ENCODE measurements at regions not wholly inside any gene's neighbourhood (a gene's known extent, or its start where the extent isn't known, plus 50 kb on each side); places are given as distances from the start of the nearest gene placed in this dataset.

- Histone ChIP-seq H3K36me3 (ENCODE audit: low read depth) (no peaks in the 10 kb centered on the region), H3K27me3 (ENCODE audit: insufficient read depth, poor library complexity, severe bottlenecking) (no peaks in the 10 kb centered on the region), H3K4me3 (ENCODE audit: severe bottlenecking) (no peak overlapping the region), H3K9me3 (ENCODE audit: severe bottlenecking) (no peaks in the 10 kb centered on the region), H3K27ac (ENCODE audit: poor library complexity, severe bottlenecking) (no peak overlapping the region), H3K4me1 (ENCODE audit: insufficient read depth, poor library complexity, severe bottlenecking) (no peaks in the 10 kb centered on the region)
- ATAC-seq (ENCODE audit: low read depth) (no peak), DNase-seq (ENCODE audit: low spot score) (no peak)
- TF ChIP-seq CTCF (IDR thresholded peaks at IDR 0.05; ENCODE audit: poor library complexity, severe bottlenecking), result no peak
Observed at GRCh38 chrY:16715278-16715677, 1164.7 kb downstream of the CDY2B start.

- H3K4me1 ChIP-seq (ENCODE audit: insufficient read depth, poor library complexity, severe bottlenecking), result peaks cover 9% of the 10 kb centered on the region
- no peak overlapping the region for H3K27ac ChIP-seq (ENCODE audit: poor library complexity, severe bottlenecking)
- DNase-seq (ENCODE audit: low spot score) (no peak), ATAC-seq (ENCODE audit: low read depth) (no peak)
- no peak for TF ChIP-seq CTCF (IDR thresholded peaks at IDR 0.05; ENCODE audit: poor library complexity, severe bottlenecking)
- H3K36me3 ChIP-seq (ENCODE audit: low read depth), result no peaks in the 10 kb centered on the region
- no peaks in the 10 kb centered on the region for H3K27me3 ChIP-seq (ENCODE audit: insufficient read depth, poor library complexity, severe bottlenecking)
- H3K4me3 ChIP-seq (ENCODE audit: severe bottlenecking), result no peak overlapping the region
- H3K9me3 ChIP-seq (ENCODE audit: severe bottlenecking), result no peaks in the 10 kb centered on the region
Observed at GRCh38 chrY:16673102-16673787, 1206.8 kb downstream of the CDY2B start.

GRCh38 chrY:16668402-16668801 is 1211.6 kb downstream of the CDY2B start:
- Histone ChIP-seq H3K9me3 (ENCODE audit: severe bottlenecking) (no peaks in the 10 kb centered on the region), H3K4me3 (ENCODE audit: severe bottlenecking) (no peak overlapping the region), H3K27ac (ENCODE audit: poor library complexity, severe bottlenecking) (peak overlapping the region; percentile 66), H3K27me3 (ENCODE audit: insufficient read depth, poor library complexity, severe bottlenecking) (no peaks in the 10 kb centered on the region), H3K36me3 (ENCODE audit: low read depth) (no peaks in the 10 kb centered on the region), H3K4me1 (ENCODE audit: insufficient read depth, poor library complexity, severe bottlenecking) (peaks cover 13% of the 10 kb centered on the region)
- ATAC-seq (ENCODE audit: low read depth) (peak; percentile 100), DNase-seq (ENCODE audit: low spot score) (peak; percentile 72)
- TF ChIP-seq CTCF (IDR thresholded peaks at IDR 0.05; ENCODE audit: poor library complexity, severe bottlenecking), result no peak

- ATAC-seq (ENCODE audit: low read depth) (no peak), DNase-seq (ENCODE audit: low spot score) (no peak)
Observed at GRCh38 chrY:16662741-16663140, 1217.3 kb downstream of the CDY2B start.

More at GRCh38 chrY:16662741-16663140, 1217.3 kb downstream of the CDY2B start:
- H3K27ac ChIP-seq (ENCODE audit: poor library complexity, severe bottlenecking), result no peak overlapping the region
- no peak overlapping the region for H3K4me3 ChIP-seq (ENCODE audit: severe bottlenecking)
- peak; percentile 52 for TF ChIP-seq CTCF (IDR thresholded peaks at IDR 0.05; ENCODE audit: poor library complexity, severe bottlenecking)
- H3K9me3 ChIP-seq (ENCODE audit: severe bottlenecking), result no peaks in the 10 kb centered on the region
- H3K27me3 ChIP-seq (ENCODE audit: insufficient read depth, poor library complexity, severe bottlenecking), result no peaks in the 10 kb centered on the region
- no peaks in the 10 kb centered on the region for H3K36me3 ChIP-seq (ENCODE audit: low read depth)
- H3K4me1 ChIP-seq (ENCODE audit: insufficient read depth, poor library complexity, severe bottlenecking), result no peaks in the 10 kb centered on the region

Measured in RWPE2 (cell line).